GM19468 (cell line): ENCODE measurements at regions not wholly inside any gene's neighbourhood (a gene's known extent, or its start where the extent isn't known, plus 50 kb on each side); places are given as distances from the start of the nearest gene placed in this dataset.
A peak's percentile ranks its signal among the peaks of the same experiment; 100 is the strongest.

Source experiments
- ATAC-seq: cut with Tn5 transposase; IDR thresholded peaks from one replicate; pipeline ENCODE4 v1.9.1; 2021; ENCODE audit warnings: mild to moderate bottlenecking, moderate library complexity, moderate number of reproducible peaks; ENCODE audit not compliant: unreplicated experiment; ENCODE audit errors: extremely low read depth

DNA sequence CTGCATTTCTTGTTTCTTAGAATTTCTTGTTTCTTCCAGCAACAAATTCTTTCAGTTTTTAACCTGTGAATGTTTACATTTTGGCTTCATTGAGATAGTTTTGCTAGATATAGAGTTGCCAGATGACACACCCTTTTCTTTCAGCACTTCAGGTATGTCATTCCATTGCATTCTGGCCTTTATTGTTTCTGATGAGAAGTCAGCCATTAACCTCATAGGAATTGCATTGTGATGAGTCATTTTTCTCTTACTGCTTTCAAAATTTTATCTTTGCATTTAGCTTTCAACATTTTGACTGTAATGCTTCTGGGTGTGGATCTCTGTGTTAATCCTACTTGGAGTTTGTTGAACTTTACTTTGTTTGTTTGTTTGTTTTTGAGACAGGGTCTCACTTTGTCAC is 440.3 kb upstream of the HS3ST5 start:
- ATAC-seq = no peak

DNA sequence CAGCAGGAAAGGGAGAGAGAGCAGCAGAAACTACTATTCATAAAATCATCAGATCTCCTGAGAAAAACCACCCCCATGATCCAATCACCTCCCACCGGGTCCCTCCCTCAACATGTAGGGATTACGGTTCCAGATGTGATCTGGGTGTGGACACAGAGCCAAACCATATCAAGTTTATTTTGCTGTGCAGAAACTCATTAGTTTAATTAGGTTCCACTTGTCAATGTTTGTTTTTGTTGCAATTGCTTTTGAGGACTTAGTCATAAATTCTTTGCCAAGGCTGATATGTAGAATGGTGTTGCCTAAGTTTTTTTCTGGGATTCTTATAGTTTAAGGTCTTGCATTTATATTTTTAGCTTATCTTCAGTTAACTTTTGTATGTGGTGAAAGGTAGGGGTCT is 422.0 kb upstream of the HS3ST5 start:
- no peak for ATAC-seq

DNA sequence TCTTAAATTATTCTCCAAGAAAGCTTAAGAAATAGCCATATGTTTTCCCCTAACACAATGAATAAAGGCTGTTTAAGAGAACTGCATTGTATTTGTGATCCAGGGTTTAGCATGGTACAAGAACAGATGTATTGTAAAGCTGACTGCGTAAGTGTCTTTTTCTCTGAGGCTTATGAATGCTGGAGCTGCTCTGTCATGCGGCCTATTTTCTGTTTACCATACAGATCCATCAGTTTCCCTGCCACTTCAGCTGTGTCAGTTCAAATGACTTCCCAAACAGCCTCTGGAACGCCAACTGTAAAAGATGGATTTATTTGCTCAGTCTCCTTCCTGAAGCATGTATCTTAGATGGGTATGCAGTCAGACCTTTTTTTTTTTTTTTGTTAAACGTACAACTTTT is 419.3 kb upstream of the HS3ST5 start:
- ATAC-seq = no peak

DNA sequence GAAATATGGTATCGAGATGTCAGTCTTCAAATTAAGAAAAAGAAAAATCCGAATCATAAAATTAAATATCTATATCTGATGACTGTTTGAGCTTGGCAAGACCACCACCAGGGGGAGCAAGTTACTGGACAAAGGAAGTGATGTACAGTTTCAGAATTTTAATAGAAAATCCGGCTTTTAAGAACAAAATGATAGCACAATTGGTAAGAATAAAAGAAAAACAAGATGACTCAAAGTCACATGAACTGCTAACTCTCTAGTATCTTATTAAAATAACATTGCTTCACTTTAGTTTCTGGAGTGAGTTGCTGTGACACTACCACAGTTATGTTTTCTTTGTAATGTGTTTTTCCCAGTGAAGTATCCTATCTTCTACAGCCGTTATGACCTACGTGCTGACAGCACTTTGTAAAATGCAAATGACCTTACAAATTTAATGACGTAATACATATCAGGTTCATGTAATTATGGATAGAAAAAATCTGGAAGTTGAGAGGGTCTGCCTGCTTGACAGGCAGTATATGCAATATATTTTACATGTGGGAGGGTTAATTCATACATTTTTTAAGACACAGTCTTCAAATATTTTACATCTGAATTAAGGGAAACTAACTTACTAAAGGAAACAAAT is 405.3 kb upstream of the HS3ST5 start:
- ATAC-seq = no peak

DNA sequence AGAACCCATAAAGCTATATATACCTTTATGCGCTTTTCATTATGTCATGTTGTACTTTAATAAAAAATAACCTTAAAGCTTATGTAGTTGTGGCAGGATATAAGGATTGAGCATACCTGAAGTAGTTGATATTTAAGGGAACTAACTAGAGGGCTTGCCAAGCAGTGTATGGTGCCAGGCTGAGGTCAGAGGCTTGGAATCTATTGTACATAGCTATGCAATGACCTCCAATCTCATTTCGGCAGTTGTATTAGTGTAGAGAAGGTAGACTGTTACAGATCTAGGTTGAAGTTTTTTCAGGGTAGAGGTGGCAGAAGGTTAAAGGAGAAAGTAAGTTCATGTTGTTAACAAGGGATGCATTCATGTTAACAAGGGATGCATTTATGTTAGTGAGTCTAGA is 397.7 kb upstream of the HS3ST5 start:
- no peak for ATAC-seq

DNA sequence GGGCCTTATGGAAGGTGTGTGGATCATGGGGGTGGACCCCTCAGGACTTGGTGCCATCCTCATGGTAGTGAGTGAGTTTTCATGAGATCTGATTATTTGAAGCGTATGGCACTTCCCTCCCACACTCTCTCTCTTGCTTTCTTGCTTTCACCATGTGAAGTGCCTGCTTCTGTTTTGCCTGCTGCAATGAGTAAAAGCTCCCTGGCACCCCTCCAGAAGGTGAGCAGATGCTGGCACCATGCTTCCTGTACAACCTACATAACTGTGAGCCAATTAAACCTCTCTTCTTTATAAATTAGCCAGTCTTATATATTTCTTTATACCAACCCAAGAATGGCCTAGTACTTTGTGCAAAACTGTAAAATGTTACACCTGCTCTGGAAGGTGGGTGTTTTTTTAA is 396.8 kb upstream of the HS3ST5 start:
- no peak for ATAC-seq

DNA sequence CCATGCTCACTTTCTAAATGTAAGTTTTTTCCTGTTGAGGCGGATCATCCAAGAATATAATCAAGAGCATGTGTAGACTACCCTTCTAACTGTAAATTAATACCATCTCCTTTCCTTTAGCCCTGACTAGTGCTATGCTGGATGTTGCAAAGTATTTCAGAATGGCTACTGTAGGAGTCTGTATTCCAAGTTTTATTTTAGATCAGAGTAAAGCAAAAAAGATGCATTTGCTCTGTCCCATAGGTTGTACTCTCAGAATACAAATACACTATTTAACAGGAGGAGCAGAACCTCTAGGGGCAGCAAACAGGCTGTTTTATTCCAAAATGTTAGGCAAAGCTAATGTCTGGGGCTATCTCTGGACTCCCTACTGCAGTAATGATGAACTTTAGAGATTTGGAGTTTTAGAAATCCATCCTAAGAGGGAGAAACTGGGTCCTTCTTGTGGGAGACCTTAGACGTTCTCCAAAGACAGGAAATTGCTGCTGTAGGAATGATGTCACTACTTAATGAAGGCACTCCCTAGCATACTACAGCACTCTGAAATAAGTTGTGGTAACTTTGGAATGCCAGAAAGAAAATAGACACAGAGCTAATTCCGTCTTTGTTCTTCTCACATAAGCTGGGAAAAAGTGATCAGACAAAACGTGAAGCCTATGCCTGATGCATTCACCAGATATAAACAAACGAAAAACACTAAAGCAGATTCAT is 392.4 kb upstream of the HS3ST5 start:
- ATAC-seq = no peak

DNA sequence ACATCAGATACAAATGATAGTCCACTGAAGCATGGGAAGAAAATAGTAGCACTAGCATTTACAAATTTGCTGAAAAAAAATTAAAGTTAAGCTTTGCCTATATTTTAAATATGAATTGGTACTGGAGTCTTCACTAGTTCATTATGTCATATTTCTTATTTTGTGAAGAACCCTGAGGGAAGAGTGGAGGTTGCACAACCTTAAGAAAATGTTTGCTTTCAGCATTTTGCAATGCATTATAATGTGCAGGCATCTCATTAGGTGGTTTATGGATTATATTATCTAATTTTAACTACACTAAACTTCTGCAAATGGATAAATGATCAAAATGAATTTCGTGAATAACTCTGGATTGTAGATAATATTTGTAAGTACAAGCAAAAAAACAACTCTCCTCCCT is 390.8 kb upstream of the HS3ST5 start:
- ATAC-seq = no peak

DNA sequence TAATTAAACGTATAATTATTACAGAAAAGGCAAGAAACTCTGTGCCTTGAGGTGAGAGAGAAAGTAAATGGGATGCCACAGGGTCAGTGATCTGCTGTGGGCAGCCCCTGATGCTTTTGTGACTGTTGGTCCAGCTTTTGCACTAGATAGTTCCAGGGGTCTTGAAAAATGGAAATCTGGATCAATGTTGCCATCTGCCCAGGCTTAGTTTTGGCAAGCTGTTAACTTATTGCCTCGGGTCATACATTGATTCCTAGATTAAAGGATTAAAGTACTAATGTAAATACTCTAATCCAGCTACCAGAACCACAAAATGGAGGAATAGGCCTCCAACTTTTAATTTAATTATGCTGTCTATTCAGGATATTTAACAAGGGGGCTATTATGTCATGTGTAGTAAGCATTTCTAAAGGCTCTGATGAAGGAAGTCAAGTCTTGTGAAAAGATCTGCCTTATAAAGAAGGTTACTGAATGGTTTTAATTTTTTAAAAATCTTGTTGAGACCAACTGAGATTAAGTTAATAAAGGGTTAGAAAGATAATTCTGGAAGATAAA is 376.0 kb upstream of the HS3ST5 start:
- no peak for ATAC-seq

DNA sequence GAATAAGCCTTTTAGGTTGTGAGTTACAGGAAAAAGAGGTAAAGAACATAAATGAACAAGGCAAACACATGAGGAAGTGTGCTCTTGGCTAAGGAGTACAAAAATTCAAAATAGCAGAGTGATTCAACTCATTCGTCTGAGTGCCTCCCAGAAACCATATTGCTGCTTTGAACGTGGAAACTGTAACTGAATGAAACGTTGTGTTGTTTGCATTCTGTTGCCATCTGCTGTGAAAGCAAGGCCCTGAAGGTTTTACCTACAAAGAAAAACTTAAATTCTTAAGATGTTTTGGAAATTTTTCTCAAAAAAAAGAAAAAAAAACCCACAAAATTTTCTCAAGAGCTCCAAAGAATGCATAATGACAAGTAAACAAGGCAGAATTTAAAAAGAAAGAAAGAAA is 375.4 kb upstream of the HS3ST5 start:
- ATAC-seq = no peak

DNA sequence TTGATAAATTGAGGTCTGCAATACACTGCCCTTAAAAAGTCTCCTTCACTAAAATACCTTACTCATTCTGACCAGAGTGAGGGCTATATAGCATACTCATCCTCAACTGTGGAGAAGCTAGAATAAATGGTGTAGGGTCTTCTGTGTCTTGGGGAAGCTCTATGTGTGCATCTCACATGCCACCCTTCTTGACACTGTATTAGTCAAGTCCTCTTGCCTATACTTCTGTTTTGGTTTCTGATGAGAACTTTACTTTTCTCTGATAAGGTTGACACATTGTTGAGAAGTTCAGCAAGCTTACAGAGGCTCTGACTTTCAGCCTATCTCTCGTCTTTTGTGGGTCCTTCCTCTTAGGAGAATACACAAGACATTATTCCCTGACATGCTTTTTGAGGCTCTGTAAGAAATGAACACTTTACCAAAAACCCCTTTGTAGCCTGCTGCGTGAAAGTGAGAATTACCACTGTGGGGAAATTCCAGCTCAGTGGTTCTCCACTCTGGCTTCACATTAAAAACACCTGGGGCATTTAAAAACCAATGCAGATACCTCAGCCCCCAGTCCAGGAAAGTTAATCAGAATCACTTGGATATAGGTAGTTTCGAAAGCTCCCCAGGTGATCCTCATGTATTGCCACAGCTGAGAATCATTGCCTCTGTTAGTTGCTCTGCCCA is 372.1 kb upstream of the HS3ST5 start:
- peak; percentile 26 for ATAC-seq

DNA sequence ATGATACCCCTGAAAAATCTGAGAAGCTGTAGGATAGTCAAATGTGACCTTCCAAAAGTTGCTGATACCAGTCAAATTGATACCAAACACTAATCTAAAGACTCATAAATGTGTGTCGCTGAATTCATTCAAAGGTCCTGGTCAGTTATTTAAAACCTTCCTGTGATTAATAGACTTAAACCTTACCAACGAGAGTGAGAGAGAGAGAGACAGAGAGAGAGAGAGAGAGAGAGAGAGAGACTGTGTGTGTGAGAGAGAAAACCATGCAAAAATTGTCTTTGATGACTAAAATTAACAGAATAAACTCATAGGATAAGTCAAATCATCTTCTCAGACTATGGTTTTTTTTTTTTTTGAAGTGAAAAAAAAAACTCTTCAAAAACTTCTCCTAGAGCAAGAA is 370.9 kb upstream of the HS3ST5 start:
- no peak for ATAC-seq

DNA sequence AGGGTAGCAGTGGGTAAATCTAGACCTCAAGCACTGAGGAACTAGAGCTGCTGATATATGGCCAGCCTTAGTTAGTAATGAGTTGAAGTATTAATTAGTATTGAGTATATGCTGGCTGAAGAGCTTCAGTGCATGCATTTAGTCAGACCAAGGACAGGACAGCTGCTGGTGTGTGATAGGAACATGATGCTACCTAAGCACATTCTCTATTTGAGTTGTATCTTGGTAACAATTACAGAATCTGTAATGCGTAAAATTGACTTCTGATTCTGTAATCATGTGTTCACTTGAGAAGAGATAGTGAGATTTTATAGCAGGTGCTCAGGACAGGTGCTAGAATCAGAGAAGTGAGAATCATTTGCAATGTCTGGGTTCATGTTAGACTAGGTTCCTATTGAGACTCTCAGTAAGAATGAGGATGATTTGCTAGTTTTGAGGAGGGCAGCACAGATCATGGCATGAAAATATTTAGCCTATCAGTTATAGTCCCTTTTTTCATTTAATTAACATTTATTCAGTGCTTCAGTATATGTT is 369.4 kb upstream of the HS3ST5 start:
- ATAC-seq = no peak

DNA sequence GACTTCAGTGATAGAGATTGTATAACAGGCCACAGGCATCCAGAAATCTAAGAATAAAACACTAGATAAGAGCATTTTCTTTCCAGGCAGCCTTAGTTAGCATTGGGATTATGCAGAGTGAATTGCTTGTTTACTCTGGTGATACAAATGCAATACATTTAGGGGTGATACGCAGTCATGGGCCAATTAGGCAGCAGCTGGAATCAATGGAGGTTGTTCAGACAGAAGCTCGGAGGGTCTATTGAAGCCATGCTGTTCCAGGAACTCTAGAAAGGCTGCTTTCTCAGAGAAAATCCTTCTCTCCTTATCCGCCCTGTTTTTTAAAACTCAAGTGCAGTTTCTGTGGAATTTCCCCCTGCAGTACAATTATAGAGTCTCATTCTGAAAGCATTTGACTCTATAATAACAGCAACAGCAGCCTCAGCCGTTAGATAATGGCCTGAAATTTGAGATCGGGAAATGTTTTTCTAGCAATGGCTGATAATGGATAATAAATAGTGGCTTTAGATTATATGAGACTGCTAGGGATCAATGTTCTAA is 364.3 kb upstream of the HS3ST5 start:
- ATAC-seq = no peak

DNA sequence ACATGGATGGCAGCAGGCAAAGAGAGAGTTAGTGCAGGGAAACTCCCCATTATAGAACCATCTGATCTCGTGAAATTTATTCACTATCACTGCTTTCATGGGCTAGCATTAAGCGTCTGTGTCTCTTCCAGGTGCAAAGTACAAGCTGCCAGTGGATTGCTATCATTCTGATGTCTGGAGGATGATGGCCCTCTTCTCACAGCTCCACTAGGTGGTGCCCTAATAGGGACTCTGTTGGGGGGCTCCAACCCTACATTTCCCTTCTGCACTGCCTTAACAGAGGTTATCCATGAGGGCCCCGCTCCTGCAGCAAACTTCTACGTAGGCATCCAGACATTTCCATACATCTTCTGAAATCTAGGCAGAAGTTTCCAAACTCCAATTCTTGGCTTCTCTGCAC is 347.8 kb upstream of the HS3ST5 start:
- ATAC-seq = no peak

DNA sequence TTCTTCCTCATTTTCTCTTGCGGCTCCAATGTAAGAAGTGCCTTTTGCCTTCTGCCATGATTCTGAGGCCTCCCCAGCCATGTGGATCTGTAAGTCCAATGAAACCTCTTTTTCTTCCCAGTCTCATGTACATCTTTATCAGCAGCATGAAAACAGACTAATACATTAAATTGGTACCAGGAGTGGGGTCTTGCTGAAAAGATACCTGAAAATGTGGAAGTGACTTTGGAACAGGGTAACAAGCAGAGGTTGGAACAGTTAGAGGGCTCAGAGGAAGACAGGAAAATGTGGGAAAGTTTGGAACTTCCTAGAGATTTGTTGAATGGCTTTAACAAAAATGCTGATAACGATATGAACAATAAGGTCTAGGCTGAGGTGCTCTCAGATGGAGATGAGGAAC is 316.7 kb upstream of the HS3ST5 start:
- no peak for ATAC-seq

DNA sequence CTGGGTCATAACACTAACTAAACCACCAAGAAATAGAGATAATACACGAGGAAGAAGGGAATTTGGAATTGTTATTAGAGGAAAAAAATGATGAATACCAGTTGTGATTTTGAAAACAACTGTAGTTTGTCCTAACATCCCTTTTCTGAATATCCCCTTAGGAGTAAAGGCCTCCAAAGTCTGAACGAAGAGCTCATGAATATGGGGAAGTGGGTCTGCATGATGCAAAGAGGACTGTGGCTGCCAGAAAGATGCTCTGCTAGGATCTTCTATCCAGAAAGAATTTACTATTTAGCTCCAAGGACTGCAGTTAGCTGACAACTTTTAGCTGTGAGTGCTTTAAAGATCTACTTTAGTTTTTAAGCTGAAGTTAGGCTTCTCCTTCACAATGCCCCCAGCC is 308.8 kb upstream of the HS3ST5 start:
- no peak for ATAC-seq

DNA sequence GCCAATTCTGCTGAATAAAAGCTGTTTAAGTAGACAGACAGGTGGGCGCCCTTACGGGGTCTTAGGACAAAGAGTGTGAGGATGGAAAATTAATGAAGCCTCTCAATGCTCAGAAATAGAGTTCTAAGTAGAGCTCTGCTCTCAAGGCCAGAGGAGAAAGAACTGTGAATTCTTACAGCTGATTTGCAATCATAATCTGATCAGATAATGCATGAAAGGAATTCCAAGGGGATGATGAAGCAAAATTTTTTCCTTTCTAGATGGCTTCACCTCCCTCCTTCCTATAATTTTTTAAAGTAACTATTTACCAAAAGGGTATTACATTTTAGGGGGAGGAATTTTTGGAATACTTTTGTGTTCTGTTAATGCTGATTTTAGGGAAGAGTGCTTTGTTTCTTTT is 308.1 kb upstream of the HS3ST5 start:
- ATAC-seq = no peak

DNA sequence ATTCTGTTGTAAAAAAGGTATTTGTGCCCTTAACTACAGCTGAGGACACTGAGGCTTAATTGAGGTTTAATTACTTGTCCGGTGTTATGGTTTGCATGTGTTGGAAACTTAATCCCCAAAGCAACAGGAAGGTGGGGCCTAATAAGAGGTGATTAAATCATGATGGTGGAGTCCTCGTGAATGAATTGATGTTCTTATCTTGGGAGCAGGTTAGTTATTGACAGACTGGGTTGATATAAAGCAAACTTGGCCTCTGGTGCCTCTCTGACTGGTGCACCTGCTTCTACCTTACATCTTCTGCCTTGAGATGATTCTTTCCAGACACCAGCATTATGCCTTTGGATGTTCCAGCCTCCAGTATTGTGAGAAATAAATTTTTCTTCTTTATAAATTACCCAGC is 306.5 kb upstream of the HS3ST5 start:
- no peak for ATAC-seq

DNA sequence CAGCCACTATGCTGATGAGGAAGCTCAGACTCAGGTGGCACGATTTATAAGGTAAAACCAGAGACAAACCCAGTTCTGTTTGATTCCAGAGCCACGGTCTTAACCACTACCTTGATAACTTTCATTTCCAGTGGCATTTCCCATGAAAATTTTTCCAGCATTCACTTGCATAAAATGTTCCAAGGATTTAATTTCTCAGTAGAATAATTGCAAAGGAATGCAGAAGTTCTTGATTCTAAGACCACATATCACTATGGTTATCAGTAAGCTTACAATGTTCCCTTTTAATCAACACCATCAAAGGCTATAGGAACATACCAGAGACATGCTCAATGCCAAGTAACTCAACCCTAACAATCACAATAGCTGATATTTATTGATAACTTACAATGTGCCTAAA is 306.0 kb upstream of the HS3ST5 start:
- ATAC-seq = no peak

DNA sequence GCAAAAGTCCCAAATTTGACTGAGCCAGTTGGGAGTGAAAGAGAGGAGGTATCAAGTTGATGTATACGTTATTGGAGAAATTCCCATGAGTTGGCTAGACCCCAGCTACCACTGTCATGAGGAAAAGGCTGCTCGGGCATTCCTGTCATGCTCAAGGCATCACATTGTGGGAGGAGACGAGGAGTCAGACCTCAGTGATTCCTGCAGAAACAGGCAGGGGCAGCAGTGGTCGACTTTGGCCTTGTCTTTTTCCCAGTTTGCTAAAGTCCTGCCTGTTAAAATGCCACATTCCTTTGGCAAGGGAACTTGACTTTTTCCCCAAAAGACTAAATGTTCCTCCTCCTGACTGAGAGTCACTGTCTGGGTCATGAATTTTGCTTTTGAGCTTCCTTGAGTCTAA is 295.5 kb upstream of the HS3ST5 start:
- ATAC-seq = no peak
